ENCODE measurements at regions not wholly inside any gene's neighbourhood (a gene's known extent, or its start where the extent isn't known, plus 50 kb on each side); places are given as distances from the start of the nearest gene placed in this dataset.

DNA sequence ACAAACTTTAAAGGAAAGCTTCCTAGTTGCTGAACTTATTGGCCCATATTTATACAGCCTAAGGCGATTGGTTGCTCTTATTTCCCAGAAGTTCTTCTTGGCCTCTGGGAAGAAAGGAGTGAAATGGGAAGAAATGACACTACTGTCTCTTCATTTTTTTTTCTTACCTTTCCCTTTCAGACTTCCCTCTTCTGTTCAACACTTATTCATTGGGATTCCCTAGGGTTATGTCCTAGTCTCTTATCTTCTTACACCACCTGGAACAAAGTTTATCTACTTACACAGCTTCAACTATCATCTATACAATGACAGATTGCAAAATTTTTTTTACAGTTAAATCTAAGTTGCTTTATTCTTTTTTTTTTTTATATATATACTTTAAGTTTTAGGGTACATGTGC, 68.0 kb downstream of the SNX12 start:
- no peak for ATAC-seq

DNA sequence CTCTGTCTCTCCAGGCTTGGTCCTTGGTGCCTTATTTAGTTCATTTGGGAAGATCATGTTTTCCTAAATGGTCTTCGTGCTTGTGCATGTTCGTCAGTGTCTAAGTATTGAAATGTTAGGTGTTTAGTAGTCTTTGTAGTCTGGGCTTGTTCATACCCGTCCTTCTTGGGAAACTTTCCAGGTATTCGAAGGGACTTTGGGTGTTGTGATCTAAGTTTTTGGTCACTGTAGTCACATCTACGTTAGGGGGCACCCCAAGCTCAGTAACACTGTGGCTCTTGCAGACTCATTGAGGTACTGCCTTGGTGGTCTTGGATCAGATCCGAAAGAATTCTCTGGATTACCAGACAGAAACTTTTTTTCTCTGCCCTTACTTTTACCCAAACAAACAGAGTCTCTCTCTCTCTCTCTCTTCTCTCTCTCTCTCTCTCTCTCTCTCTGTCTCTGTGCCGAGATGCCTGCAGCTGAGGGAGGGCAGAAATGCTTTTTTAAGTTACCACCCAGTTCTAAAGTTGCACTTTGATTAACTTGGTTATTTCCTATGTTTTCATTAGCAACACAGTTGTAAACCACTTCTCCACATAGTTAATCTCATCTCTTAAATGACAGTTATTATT, 67.6 kb upstream of the SLC7A3 start:
- peak; percentile 62 for ATAC-seq

DNA sequence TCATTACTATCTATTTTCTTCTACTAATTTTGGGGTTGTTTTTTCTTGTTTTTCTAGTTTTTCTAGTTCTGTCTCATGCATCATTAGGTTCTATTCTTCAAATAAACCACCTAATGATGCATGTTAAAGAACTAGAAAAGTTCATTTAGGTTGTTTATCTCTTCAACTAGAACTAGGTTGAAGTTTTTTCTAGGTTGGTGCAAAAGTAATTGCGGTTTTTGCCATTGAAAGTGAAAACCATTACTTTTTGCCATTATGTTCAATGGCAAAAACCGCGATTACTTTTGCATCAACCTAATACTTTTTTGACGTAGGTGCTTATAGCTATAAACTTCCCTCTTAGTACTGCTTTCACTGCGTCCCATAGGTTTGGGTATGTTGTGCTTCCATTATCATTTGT, 64.4 kb upstream of the SLC7A3 start:
- no peak for ATAC-seq

DNA sequence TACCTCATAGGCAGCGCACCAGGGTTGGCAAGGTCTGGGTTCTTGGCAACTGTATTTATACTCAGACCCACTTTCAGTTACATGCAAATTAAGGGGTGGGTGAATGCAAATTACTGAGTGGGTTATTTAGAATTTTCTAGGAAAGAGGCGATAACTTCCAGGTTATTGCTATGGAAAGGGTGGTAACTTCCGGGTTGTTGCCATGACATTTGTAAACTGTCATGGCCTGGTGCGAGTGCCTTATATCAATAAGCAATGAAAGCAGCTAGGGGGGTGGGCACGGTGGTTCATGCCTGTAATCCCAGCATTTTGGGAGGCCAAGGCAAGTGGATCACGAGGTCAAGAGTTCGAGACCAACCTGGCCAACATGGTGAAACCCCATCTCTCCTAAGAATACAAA, 57.5 kb upstream of the SLC7A3 start:
- ATAC-seq = no peak

Measured in esophagus mucosa (tissue), 1 donor.